Suprapubic skin (tissue), 4 donors: ENCODE measurements at regions not wholly inside any gene's neighbourhood (a gene's known extent, or its start where the extent isn't known, plus 50 kb on each side); places are given as distances from the start of the nearest gene placed in this dataset.

Experiments
- EP300 ChIP-seq: sonication (generic); formaldehyde crosslinking; IDR thresholded peaks from one replicate; pipeline ENCODE4 v1.6.1; 2017; ENCODE audit warnings: antibody characterized with exemption
- POLR2A ChIP-seq, 2 donors: fragments of 450-650 bp; IDR thresholded peaks; one replicate each; pipeline ENCODE4 v1.6.1; 2017; ENCODE audit warnings: antibody characterized with exemption in 2 of 2, mild to moderate bottlenecking in 2 of 2, moderate library complexity in 2 of 2
- POLR2AphosphoS5 ChIP-seq, 3 donors: sonication (generic); formaldehyde crosslinking; IDR thresholded peaks; one replicate each; pipeline ENCODE4 v1.6.1; 2017; ENCODE audit warnings: antibody characterized with exemption in 3 of 3
- TF ChIP-seq, protein P1 (sequence below), 2 donors: fragments of 200-600 bp in 1 of 2; fragments of 450-650 bp in 1 of 2; sonication (generic) in 1 of 2; IDR thresholded peaks; one replicate each; pipeline ENCODE4 v1.5.1; 2016 to 2019; ENCODE audit warnings: antibody characterized with exemption in 2 of 2, mild to moderate bottlenecking in 1 of 2, moderate library complexity in 1 of 2

DNA sequence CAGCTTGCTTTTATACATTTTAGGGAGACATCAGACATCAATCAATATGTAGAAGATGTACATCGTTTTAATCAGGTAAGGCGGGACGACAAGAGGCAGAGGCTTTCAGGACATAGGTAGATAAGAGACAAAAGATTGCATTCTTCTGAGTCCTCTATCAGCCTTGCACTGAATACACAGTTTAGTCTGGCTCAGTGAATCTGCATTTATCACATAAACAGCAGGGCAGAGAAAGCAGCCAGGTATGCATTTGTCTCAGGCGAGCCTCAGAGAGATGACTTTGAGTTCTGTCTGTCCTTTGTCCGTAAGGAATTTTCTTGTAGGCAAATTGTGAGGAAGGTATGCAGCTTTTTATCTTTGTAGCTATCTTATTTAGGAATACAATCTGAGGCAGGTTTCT lies 202.8 kb upstream of the TAS2R1 start:
- TF ChIP-seq, protein P1, sequence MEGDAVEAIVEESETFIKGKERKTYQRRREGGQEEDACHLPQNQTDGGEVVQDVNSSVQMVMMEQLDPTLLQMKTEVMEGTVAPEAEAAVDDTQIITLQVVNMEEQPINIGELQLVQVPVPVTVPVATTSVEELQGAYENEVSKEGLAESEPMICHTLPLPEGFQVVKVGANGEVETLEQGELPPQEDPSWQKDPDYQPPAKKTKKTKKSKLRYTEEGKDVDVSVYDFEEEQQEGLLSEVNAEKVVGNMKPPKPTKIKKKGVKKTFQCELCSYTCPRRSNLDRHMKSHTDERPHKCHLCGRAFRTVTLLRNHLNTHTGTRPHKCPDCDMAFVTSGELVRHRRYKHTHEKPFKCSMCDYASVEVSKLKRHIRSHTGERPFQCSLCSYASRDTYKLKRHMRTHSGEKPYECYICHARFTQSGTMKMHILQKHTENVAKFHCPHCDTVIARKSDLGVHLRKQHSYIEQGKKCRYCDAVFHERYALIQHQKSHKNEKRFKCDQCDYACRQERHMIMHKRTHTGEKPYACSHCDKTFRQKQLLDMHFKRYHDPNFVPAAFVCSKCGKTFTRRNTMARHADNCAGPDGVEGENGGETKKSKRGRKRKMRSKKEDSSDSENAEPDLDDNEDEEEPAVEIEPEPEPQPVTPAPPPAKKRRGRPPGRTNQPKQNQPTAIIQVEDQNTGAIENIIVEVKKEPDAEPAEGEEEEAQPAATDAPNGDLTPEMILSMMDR (IDR thresholded peaks at IDR 0.05): no peak
- TF ChIP-seq POLR2A (IDR thresholded peaks at IDR 0.05) (no peak), POLR2AphosphoS5 (IDR thresholded peaks at IDR 0.05) (no peak), EP300 (no peak)
